NCI-H748 (cell line): ENCODE measurements at regions not wholly inside any gene's neighbourhood (a gene's known extent, or its start where the extent isn't known, plus 50 kb on each side); places are given as distances from the start of the nearest gene placed in this dataset.
"Not testable (repeated sequence)": the region's sequence is repeated elsewhere in the genome, so short reads cannot be mapped to it uniquely, and the experiment has no call there.

ENCODE experiments used
- DNase-seq: peaks from one replicate; lab custom pipeline; 2025; ENCODE audit not compliant: unreplicated experiment; lab: John Stamatoyannopoulos, UW

- not testable (repeated sequence) for DNase-seq
Measured at GRCh38 chr3:176093892-176094291, 1103.4 kb downstream of the TBL1XR1 start.

GRCh38 chr3:176090727-176091126 lies 1106.6 kb downstream of the TBL1XR1 start:
- no peak for DNase-seq

- no peak for DNase-seq
Measured at GRCh38 chr3:176088962-176089383, 1108.3 kb downstream of the TBL1XR1 start.

GRCh38 chr3:176087066-176087697 lies 1110.1 kb downstream of the TBL1XR1 start:
- no peak for DNase-seq

GRCh38 chr3:176079785-176080184 lies 1117.5 kb downstream of the TBL1XR1 start:
- no peak for DNase-seq

- no peak for DNase-seq
Measured at GRCh38 chr3:176078906-176079305, 1118.4 kb downstream of the TBL1XR1 start.

GRCh38 chr3:176075491-176075890 lies 1121.8 kb downstream of the TBL1XR1 start:
- no peak for DNase-seq

- no peak for DNase-seq
Measured at GRCh38 chr3:176075046-176075445, 1122.2 kb downstream of the TBL1XR1 start.

GRCh38 chr3:176074096-176074495 lies 1123.2 kb downstream of the TBL1XR1 start:
- no peak for DNase-seq

GRCh38 chr3:176071943-176072342 lies 1125.3 kb downstream of the TBL1XR1 start:
- no peak for DNase-seq

GRCh38 chr3:176068750-176069149 lies 1128.5 kb downstream of the TBL1XR1 start:
- no peak for DNase-seq

- DNase-seq = no peak
Measured at GRCh38 chr3:176058856-176059255, 1138.4 kb downstream of the TBL1XR1 start.

GRCh38 chr3:176055836-176056235 lies 1141.4 kb downstream of the TBL1XR1 start:
- peak; percentile 90 for DNase-seq

- no peak for DNase-seq
Measured at GRCh38 chr3:176051766-176052165, 1145.5 kb downstream of the TBL1XR1 start.

- DNase-seq = no peak
Measured at GRCh38 chr3:176046703-176047102, 1150.6 kb downstream of the TBL1XR1 start.

GRCh38 chr3:176041812-176042211 lies 1155.5 kb downstream of the TBL1XR1 start:
- no peak for DNase-seq

GRCh38 chr3:176041185-176041584 lies 1156.1 kb downstream of the TBL1XR1 start:
- no peak for DNase-seq

- DNase-seq = no peak
Measured at GRCh38 chr3:176037636-176038035, 1159.6 kb downstream of the TBL1XR1 start.

- no peak for DNase-seq
Measured at GRCh38 chr3:176032043-176032442, 1165.2 kb downstream of the TBL1XR1 start.

- DNase-seq = not testable (repeated sequence)
Measured at GRCh38 chr3:176016203-176016602, 1157.1 kb downstream of the NAALADL2 start.

GRCh38 chr3:176015228-176015627 lies 1156.1 kb downstream of the NAALADL2 start:
- DNase-seq = not testable (repeated sequence)

- no peak for DNase-seq
Measured at GRCh38 chr3:176009256-176009655, 1150.1 kb downstream of the NAALADL2 start.

- DNase-seq = no peak
Measured at GRCh38 chr3:176005564-176005963, 1146.4 kb downstream of the NAALADL2 start.
